GM13976 (cell line): ENCODE measurements at regions not wholly inside any gene's neighbourhood (a gene's known extent, or its start where the extent isn't known, plus 50 kb on each side); places are given as distances from the start of the nearest gene placed in this dataset.

Source experiments
- DNase-seq: peaks from one replicate; pipeline ENCODE4 v3.0.0; 2012; ENCODE audit warnings: low spot score
- CTCF ChIP-seq: IDR thresholded peaks from 2 replicates; pipeline ENCODE4 v1.5.1; 2012; ENCODE audit warnings: borderline replicate concordance, mild to moderate bottlenecking; ENCODE audit not compliant: insufficient read depth; ENCODE audit errors: extremely low read depth, missing control alignments, control extremely low read depth
- in situ Hi-C: fragments of 300-500 bp; cut with MboI; formaldehyde crosslinking; loops from one replicate; pipeline ENCODE4 v1.12.0; 2022; ENCODE audit warnings: low sequenced_read_pairs, mixed read lengths, inconsistent platforms; ENCODE audit not compliant: unreplicated experiment

GRCh38 chr6:87788141-87788540, 86.1 kb upstream of the AKIRIN2 start:
- in situ Hi-C loops: no loop called here
- no peak for DNase-seq
- TF ChIP-seq CTCF: no peak

GRCh38 chr6:87785229-87785862, 83.3 kb upstream of the AKIRIN2 start:
- DNase-seq: no peak
- TF ChIP-seq CTCF: no peak

GRCh38 chr6:87784690-87785089, 82.7 kb upstream of the AKIRIN2 start:
- in situ Hi-C loops: no loop called here
- DNase-seq: no peak
- TF ChIP-seq CTCF: no peak

More at GRCh38 chr6:87785229-87785862, 83.3 kb upstream of the AKIRIN2 start:
- in situ Hi-C loops: no loop called here

- in situ Hi-C loops: no loop called here
Measured at GRCh38 chr6:87784051-87784450, 82.0 kb upstream of the AKIRIN2 start.

GRCh38 chr6:87779542-87779941, 77.5 kb upstream of the AKIRIN2 start:
- in situ Hi-C loops: no loop called here
- TF ChIP-seq CTCF: no peak
- DNase-seq: no peak

More at GRCh38 chr6:87784051-87784450, 82.0 kb upstream of the AKIRIN2 start:
- no peak for TF ChIP-seq CTCF
- DNase-seq: no peak

GRCh38 chr6:87772597-87773530, 70.8 kb upstream of the AKIRIN2 start:
- no peak for DNase-seq
- in situ Hi-C loops: no loop called here
- TF ChIP-seq CTCF: no peak
